Astrocyte of the spinal cord (primary cell): ENCODE measurements at regions not wholly inside any gene's neighbourhood (a gene's known extent, or its start where the extent isn't known, plus 50 kb on each side); places are given as distances from the start of the nearest gene placed in this dataset.

Experiments used
- DNase-seq: peaks from one replicate; pipeline ENCODE4 v3.0.0; 2011; ENCODE audit warnings: low read depth, low spot score
- H3K4me3 ChIP-seq: 2 replicates; pipeline ENCODE4 v1.5.1; 2011; ENCODE audit warnings: low read depth, mild to moderate bottlenecking, low read length, moderate library complexity
- in situ Hi-C: cut with HindIII; loops from 2 replicates; pipeline ENCODE4 v1.10.0; 2017; ENCODE audit warnings: low sequenced_read_pairs
- TF ChIP-seq, protein P1 (sequence below): IDR thresholded peaks from 2 replicates; pipeline ENCODE4 v1.5.1; 2012; ENCODE audit warnings: low read depth, mild to moderate bottlenecking, low read length, inconsistent platforms

DNA sequence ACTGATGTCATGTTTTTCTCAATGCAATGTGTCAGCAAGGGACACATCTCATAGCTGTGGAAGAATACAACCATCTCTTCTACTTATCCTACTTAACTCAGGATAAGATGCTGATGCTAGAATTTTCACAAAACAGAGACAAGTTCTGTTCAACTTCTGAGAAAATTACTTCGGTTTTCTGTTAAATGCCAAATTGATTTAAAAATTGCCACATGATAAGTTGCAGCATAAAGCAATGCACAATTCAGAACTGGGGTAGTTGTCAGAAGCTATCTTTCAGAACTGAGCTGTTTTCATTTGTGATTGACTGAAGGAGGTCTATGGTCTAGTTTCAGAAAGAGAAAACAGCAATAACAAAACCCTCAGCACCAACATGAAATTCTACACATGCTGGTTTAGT is 954.8 kb upstream of the C9orf72 start:
- TF ChIP-seq, protein P1, sequence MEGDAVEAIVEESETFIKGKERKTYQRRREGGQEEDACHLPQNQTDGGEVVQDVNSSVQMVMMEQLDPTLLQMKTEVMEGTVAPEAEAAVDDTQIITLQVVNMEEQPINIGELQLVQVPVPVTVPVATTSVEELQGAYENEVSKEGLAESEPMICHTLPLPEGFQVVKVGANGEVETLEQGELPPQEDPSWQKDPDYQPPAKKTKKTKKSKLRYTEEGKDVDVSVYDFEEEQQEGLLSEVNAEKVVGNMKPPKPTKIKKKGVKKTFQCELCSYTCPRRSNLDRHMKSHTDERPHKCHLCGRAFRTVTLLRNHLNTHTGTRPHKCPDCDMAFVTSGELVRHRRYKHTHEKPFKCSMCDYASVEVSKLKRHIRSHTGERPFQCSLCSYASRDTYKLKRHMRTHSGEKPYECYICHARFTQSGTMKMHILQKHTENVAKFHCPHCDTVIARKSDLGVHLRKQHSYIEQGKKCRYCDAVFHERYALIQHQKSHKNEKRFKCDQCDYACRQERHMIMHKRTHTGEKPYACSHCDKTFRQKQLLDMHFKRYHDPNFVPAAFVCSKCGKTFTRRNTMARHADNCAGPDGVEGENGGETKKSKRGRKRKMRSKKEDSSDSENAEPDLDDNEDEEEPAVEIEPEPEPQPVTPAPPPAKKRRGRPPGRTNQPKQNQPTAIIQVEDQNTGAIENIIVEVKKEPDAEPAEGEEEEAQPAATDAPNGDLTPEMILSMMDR = no peak
- no peak for DNase-seq
- in situ Hi-C loops = no loop called here

DNA sequence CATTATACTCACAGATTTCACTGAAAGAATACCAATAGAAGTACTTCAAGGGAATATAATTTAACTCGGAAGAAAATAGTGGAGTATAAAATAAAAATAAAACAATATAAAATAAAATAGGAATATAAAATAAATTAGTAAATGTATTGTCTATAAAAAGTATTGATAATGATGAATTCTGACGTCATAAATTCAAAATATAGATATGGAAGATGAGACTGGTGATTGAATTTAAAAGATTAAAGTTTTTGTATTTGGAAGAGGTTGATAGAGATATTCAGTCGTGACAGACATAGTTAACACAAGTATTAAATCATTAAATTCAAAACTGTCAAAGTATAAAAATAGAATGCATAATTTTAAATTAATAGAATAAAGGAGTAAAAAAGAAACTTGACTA is 964.9 kb upstream of the C9orf72 start:
- TF ChIP-seq, protein P1 = no peak
- no peak overlapping the region for H3K4me3 ChIP-seq
- no peak for DNase-seq
- in situ Hi-C loops = no loop called here

More for the DNA sequence above, 954.8 kb upstream of the C9orf72 start:
- no peak overlapping the region for H3K4me3 ChIP-seq

- TF ChIP-seq, protein P1 = no peak
- in situ Hi-C loops = no loop called here
- no peak for DNase-seq
- H3K4me3 ChIP-seq = no peak overlapping the region
Measured at GRCh38 chr9:28539434-28540070, 966.3 kb upstream of the C9orf72 start.

GRCh38 chr9:28542928-28543327 is 969.6 kb upstream of the C9orf72 start:
- TF ChIP-seq, protein P1 = no peak
- no peak for DNase-seq
- no peak overlapping the region for H3K4me3 ChIP-seq
- in situ Hi-C loops = no loop called here

DNA sequence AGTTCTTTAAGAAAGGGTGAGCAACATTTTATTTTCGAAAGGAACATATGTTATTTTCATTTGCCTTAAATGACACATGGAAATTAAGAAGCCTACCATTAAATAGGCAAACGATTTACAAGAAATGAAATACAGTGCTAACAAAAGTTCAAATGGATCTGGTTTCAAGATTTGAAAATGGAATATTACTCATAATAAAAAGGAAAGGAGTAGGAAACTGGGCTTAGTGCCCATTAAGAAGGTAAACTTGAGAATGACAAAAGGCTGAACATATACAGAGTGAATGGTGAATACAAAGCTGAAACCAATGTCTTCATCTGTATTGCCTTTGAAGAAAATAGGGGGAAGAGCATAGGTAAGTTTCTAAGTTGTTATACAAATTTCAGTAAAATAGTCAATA is 974.2 kb upstream of the C9orf72 start:
- in situ Hi-C loops = no loop called here
- TF ChIP-seq, protein P1 = no peak
- no peak for DNase-seq

DNA sequence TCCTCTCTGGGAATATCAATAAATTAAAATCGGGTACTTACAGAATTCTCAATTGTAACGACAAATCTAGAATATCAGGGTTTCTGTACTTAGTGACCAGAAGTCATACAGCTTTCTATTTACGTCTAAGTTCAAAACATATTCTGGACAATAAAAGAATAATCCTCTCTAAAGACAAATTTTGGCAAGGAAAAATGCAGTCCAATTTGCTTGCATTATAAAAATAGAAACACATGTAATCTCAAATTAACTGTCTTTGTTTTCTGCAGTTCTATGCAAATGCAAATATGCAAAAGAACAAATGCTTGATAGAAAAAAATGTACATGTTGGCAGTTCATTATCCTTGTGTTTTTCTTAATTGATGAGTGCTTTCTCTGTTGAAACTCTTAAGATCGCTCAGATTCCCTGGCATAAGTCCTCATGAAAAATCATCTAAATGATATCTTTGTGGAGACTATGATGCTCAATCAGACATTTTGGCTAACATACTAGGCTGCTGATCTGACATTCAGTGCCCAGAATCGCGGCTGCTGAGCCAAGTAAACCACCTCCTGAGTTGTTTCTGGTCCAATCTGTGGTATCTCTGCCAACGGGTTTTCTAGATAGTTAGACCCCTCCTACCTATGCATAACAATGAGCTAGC is 990.1 kb upstream of the C9orf72 start:
- no peak overlapping the region for H3K4me3 ChIP-seq
- TF ChIP-seq, protein P1 = no peak
- in situ Hi-C loops = no loop called here
- DNase-seq = no peak

More for the DNA sequence above, 974.2 kb upstream of the C9orf72 start:
- H3K4me3 ChIP-seq = no peak overlapping the region
